A673 (cell line): ENCODE measurements at regions not wholly inside any gene's neighbourhood (a gene's known extent, or its start where the extent isn't known, plus 50 kb on each side); places are given as distances from the start of the nearest gene placed in this dataset.

Experiments used
- CTCF ChIP-seq: fragments of 300-800, 200-600 bp; sonication (generic); conservative IDR thresholded peaks from 2 replicates; pipeline ENCODE4 v1.5.1; 2017; ENCODE audit warnings: low read depth, mild to moderate bottlenecking, antibody characterized with exemption, low read length, moderate library complexity, mixed read lengths
- EZH2 ChIP-seq: fragments of 200-600 bp; sonication (generic); IDR thresholded peaks from 2 replicates; pipeline ENCODE4 v1.6.1; 2017; ENCODE audit warnings: borderline replicate concordance, low read depth, mild to moderate bottlenecking, mixed read lengths, antibody characterized with exemption, low read length; ENCODE audit not compliant: poor library complexity, severe bottlenecking

- TF ChIP-seq EZH2 (no peak), CTCF (no peak)
These were observed 584.5 kb downstream of the SLITRK1 start for GRCh38 chr13:83297586-83298290.
